ENCODE measurements at regions not wholly inside any gene's neighbourhood (a gene's known extent, or its start where the extent isn't known, plus 50 kb on each side); places are given as distances from the start of the nearest gene placed in this dataset.
"Not testable (repeated sequence)": the region's sequence is repeated elsewhere in the genome, so short reads cannot be mapped to it uniquely, and the experiment has no call there.

- no peak overlapping the region for H3K4me3 Mint-ChIP-seq
- H3K27ac Mint-ChIP-seq = no peak overlapping the region
Measured at GRCh38 chr16:88303890-88304819, 78.6 kb upstream of the ZNF469 start.

GRCh38 chr16:88305176-88305575, 77.6 kb upstream of the ZNF469 start:
- DNase-seq (no peak), ATAC-seq (no peak)
- Mint-ChIP-seq H3K4me1 (ENCODE audit: low read depth) (no peaks in the 10 kb centered on the region), H3K9me3 (ENCODE audit: insufficient read depth) (no peaks in the 10 kb centered on the region), H3K27me3 (ENCODE audit: low read depth) (peaks cover 2% of the 10 kb centered on the region), H3K4me3 (no peak overlapping the region), H3K27ac (no peak overlapping the region), H3K36me3 (ENCODE audit: low read depth) (no peaks in the 10 kb centered on the region)
- POLR2A ChIA-PET = no interaction called here
- CTCF ChIA-PET = no interaction called here

More at GRCh38 chr16:88303890-88304819, 78.6 kb upstream of the ZNF469 start:
- ATAC-seq (no peak), DNase-seq (no peak)
- Mint-ChIP-seq H3K9me3 (ENCODE audit: insufficient read depth) (no peaks in the 10 kb centered on the region), H3K27me3 (ENCODE audit: low read depth) (peaks cover 2% of the 10 kb centered on the region), H3K36me3 (ENCODE audit: low read depth) (no peaks in the 10 kb centered on the region), H3K4me1 (ENCODE audit: low read depth) (peaks cover 5% of the 10 kb centered on the region)
- POLR2A ChIA-PET = no interaction called here
- CTCF ChIA-PET = no interaction called here

- no peak overlapping the region for H3K27ac Mint-ChIP-seq
- ChIA-PET CTCF (no interaction called here), POLR2A (no interaction called here)
- H3K4me3 Mint-ChIP-seq = no peak overlapping the region
- H3K4me1 Mint-ChIP-seq (ENCODE audit: low read depth) = no peaks in the 10 kb centered on the region
- peaks cover 2% of the 10 kb centered on the region for H3K27me3 Mint-ChIP-seq (ENCODE audit: low read depth)
- no peaks in the 10 kb centered on the region for H3K36me3 Mint-ChIP-seq (ENCODE audit: low read depth)
- H3K9me3 Mint-ChIP-seq (ENCODE audit: insufficient read depth) = no peaks in the 10 kb centered on the region
- DNase-seq = no peak
- no peak for ATAC-seq
Measured at GRCh38 chr16:88306411-88306810, 76.3 kb upstream of the ZNF469 start.

GRCh38 chr16:88306860-88307545, 75.8 kb upstream of the ZNF469 start:
- Mint-ChIP-seq H3K4me1 (ENCODE audit: low read depth) (no peaks in the 10 kb centered on the region), H3K9me3 (ENCODE audit: insufficient read depth) (no peaks in the 10 kb centered on the region), H3K27me3 (ENCODE audit: low read depth) (peaks cover 2% of the 10 kb centered on the region), H3K4me3 (no peak overlapping the region), H3K27ac (no peak overlapping the region), H3K36me3 (ENCODE audit: low read depth) (no peaks in the 10 kb centered on the region)
- ATAC-seq (no peak), DNase-seq (no peak)
- POLR2A ChIA-PET = no interaction called here
- CTCF ChIA-PET = no interaction called here

GRCh38 chr16:88308441-88309173, 74.2 kb upstream of the ZNF469 start:
- Mint-ChIP-seq H3K27me3 (ENCODE audit: low read depth) (peaks cover 9% of the 10 kb centered on the region), H3K27ac (no peak overlapping the region), H3K9me3 (ENCODE audit: insufficient read depth) (peaks cover 6% of the 10 kb centered on the region), H3K4me3 (no peak overlapping the region), H3K4me1 (ENCODE audit: low read depth) (no peaks in the 10 kb centered on the region), H3K36me3 (ENCODE audit: low read depth) (no peaks in the 10 kb centered on the region)
- DNase-seq = no peak
- POLR2A ChIA-PET = no interaction called here
- CTCF ChIA-PET = no interaction called here
- no peak for ATAC-seq

- Mint-ChIP-seq H3K27ac (no peak overlapping the region), H3K27me3 (ENCODE audit: low read depth) (peaks cover 9% of the 10 kb centered on the region), H3K9me3 (ENCODE audit: insufficient read depth) (peaks cover 6% of the 10 kb centered on the region), H3K36me3 (ENCODE audit: low read depth) (no peaks in the 10 kb centered on the region), H3K4me3 (no peak overlapping the region), H3K4me1 (ENCODE audit: low read depth) (no peaks in the 10 kb centered on the region)
- no peak for DNase-seq
- ChIA-PET POLR2A (no interaction called here), CTCF (no interaction called here)
- ATAC-seq = no peak
Measured at GRCh38 chr16:88309174-88309907, 73.4 kb upstream of the ZNF469 start.

- Mint-ChIP-seq H3K27me3 (ENCODE audit: low read depth) (peaks cover 9% of the 10 kb centered on the region), H3K36me3 (ENCODE audit: low read depth) (no peaks in the 10 kb centered on the region), H3K4me3 (no peak overlapping the region), H3K4me1 (ENCODE audit: low read depth) (no peaks in the 10 kb centered on the region), H3K9me3 (ENCODE audit: insufficient read depth) (peaks cover 6% of the 10 kb centered on the region), H3K27ac (no peak overlapping the region)
- ATAC-seq (no peak), DNase-seq (no peak)
- ChIA-PET CTCF (no interaction called here), POLR2A (no interaction called here)
Measured at GRCh38 chr16:88309908-88310265, 72.9 kb upstream of the ZNF469 start.

GRCh38 chr16:88310796-88311605, 71.8 kb upstream of the ZNF469 start:
- POLR2A ChIA-PET = no interaction called here
- Mint-ChIP-seq H3K4me3 (no peak overlapping the region), H3K27ac (no peak overlapping the region), H3K4me1 (ENCODE audit: low read depth) (no peaks in the 10 kb centered on the region), H3K27me3 (ENCODE audit: low read depth) (peaks cover 9% of the 10 kb centered on the region), H3K9me3 (ENCODE audit: insufficient read depth) (peaks cover 6% of the 10 kb centered on the region), H3K36me3 (ENCODE audit: low read depth) (no peaks in the 10 kb centered on the region)
- no peak for DNase-seq
- CTCF ChIA-PET = no interaction called here
- no peak for ATAC-seq

GRCh38 chr16:88311860-88312259, 70.9 kb upstream of the ZNF469 start:
- DNase-seq; H3K36me3 Mint-ChIP-seq (ENCODE audit: low read depth); H3K4me3 Mint-ChIP-seq; ATAC-seq; H3K27ac Mint-ChIP-seq; H3K9me3 Mint-ChIP-seq (ENCODE audit: insufficient read depth); H3K27me3 Mint-ChIP-seq (ENCODE audit: low read depth); POLR2A ChIA-PET; H3K4me1 Mint-ChIP-seq (ENCODE audit: low read depth): not testable (repeated sequence)
- CTCF ChIA-PET = interaction anchor here (1.3 kb wide), 1 partner anchor 24 kb away, joined by 3 read pairs; no protein-coding TSS in a partner anchor

GRCh38 chr16:88312732-88313131, 70.0 kb upstream of the ZNF469 start:
- peaks cover 9% of the 10 kb centered on the region for H3K27me3 Mint-ChIP-seq (ENCODE audit: low read depth)
- ChIA-PET CTCF (interaction anchor here (1.3 kb wide), 1 partner anchor 25 kb away, joined by 3 read pairs; no protein-coding TSS in a partner anchor), POLR2A (no interaction called here)

GRCh38 chr16:88314991-88315542, 67.7 kb upstream of the ZNF469 start:
- DNase-seq = no peak
- Mint-ChIP-seq H3K27ac (no peak overlapping the region), H3K9me3 (ENCODE audit: insufficient read depth) (peaks cover 6% of the 10 kb centered on the region), H3K36me3 (ENCODE audit: low read depth) (no peaks in the 10 kb centered on the region), H3K4me1 (ENCODE audit: low read depth) (no peaks in the 10 kb centered on the region), H3K27me3 (ENCODE audit: low read depth) (peaks cover 7% of the 10 kb centered on the region), H3K4me3 (no peak overlapping the region)
- ChIA-PET CTCF (no interaction called here), POLR2A (no interaction called here)
- ATAC-seq = no peak

More at GRCh38 chr16:88312732-88313131, 70.0 kb upstream of the ZNF469 start:
- no peak for DNase-seq
- no peak overlapping the region for H3K27ac Mint-ChIP-seq
- H3K4me3 Mint-ChIP-seq = no peak overlapping the region
- H3K4me1 Mint-ChIP-seq (ENCODE audit: low read depth) = no peaks in the 10 kb centered on the region
- no peak for ATAC-seq
- peaks cover 6% of the 10 kb centered on the region for H3K9me3 Mint-ChIP-seq (ENCODE audit: insufficient read depth)
- H3K36me3 Mint-ChIP-seq (ENCODE audit: low read depth) = no peaks in the 10 kb centered on the region
